HG03575 (cell line): ENCODE measurements at regions not wholly inside any gene's neighbourhood (a gene's known extent, or its start where the extent isn't known, plus 50 kb on each side); places are given as distances from the start of the nearest gene placed in this dataset.

ENCODE experiments used
- ATAC-seq: cut with Tn5 transposase; IDR thresholded peaks from one replicate; pipeline ENCODE4 v1.9.1; 2021; ENCODE audit not compliant: unreplicated experiment, insufficient number of reproducible peaks, low FRiP score; ENCODE audit errors: extremely low read depth

GRCh38 chr15:39486621-39487457, 94.0 kb upstream of the THBS1 start:
- ATAC-seq: no peak

- ATAC-seq: no peak
Observed at GRCh38 chr15:39487458-39487735, 93.5 kb upstream of the THBS1 start.

GRCh38 chr15:39488516-39488915, 92.4 kb upstream of the THBS1 start:
- no peak for ATAC-seq

- ATAC-seq: no peak
Observed at GRCh38 chr15:39488961-39489360, 91.9 kb upstream of the THBS1 start.

- no peak for ATAC-seq
Observed at GRCh38 chr15:39491115-39491885, 89.6 kb upstream of the THBS1 start.

GRCh38 chr15:39491886-39492490, 88.9 kb upstream of the THBS1 start:
- ATAC-seq: no peak

- no peak for ATAC-seq
Observed at GRCh38 chr15:39493424-39494067, 87.3 kb upstream of the THBS1 start.

- ATAC-seq: no peak
Observed at GRCh38 chr15:39494462-39494861, 86.4 kb upstream of the THBS1 start.

- no peak for ATAC-seq
Observed at GRCh38 chr15:39495871-39496840, 84.7 kb upstream of the THBS1 start.

GRCh38 chr15:39497016-39497758, 83.7 kb upstream of the THBS1 start:
- ATAC-seq: no peak

- ATAC-seq: no peak
Observed at GRCh38 chr15:39497759-39498565, 82.9 kb upstream of the THBS1 start.

GRCh38 chr15:39498629-39499028, 82.2 kb upstream of the THBS1 start:
- ATAC-seq: no peak

- no peak for ATAC-seq
Observed at GRCh38 chr15:39499042-39499441, 81.8 kb upstream of the THBS1 start.

GRCh38 chr15:39499681-39500080, 81.2 kb upstream of the THBS1 start:
- no peak for ATAC-seq

GRCh38 chr15:39501366-39502081, 79.4 kb upstream of the THBS1 start:
- ATAC-seq: no peak

- no peak for ATAC-seq
Observed at GRCh38 chr15:39502082-39502447, 78.8 kb upstream of the THBS1 start.
